Heart left ventricle (tissue), 16 donors: ENCODE measurements at regions not wholly inside any gene's neighbourhood (a gene's known extent, or its start where the extent isn't known, plus 50 kb on each side); places are given as distances from the start of the nearest gene placed in this dataset.
"Not testable (repeated sequence)": the region's sequence is repeated elsewhere in the genome, so short reads cannot be mapped to it uniquely, and the experiment has no call there.

Source experiments
- ATAC-seq, 4 donors: fragments of 200-7000 bp; cut with Tn5 transposase; one replicate each; pipeline ENCODE4 v1.9.1; 2020 to 2022; ENCODE audit warnings: moderate library complexity in 4 of 4, mild to moderate bottlenecking in 3 of 4, moderate number of reproducible peaks in 1 of 4
- DNase-seq, 5 donors: peaks; one replicate each; pipeline ENCODE4 v3.0.0-alpha.2; 2020
- H3K27ac ChIP-seq, 12 donors: fragments of 200-600 bp; sonication (generic) in 4 of 12; one replicate each; pipeline versions ENCODE4 v1.5.0 to v1.8.0; 2016 to 2022; ENCODE audit warnings: mild to moderate bottlenecking in 2 of 12
- H3K27me3 ChIP-seq, 9 donors: fragments of 200-600 bp; sonication (generic) in 2 of 9; one replicate each; pipeline versions ENCODE4 v1.5.1 to v1.8.0; 2016 to 2022; ENCODE audit warnings: mild to moderate bottlenecking in 3 of 9
- H3K36me3 ChIP-seq, 9 donors: fragments of 200-600 bp; sonication (generic) in 2 of 9; one replicate each; pipeline versions ENCODE4 v1.5.0 to v1.8.0; 2018 to 2022; ENCODE audit warnings: mild to moderate bottlenecking in 2 of 9
- H3K4me1 ChIP-seq, 12 donors: fragments of 200-600 bp; sonication (generic) in 4 of 12; one replicate each; pipeline versions ENCODE4 v1.5.0 to v1.8.0; 2016 to 2022; ENCODE audit warnings: mild to moderate bottlenecking in 3 of 12
- H3K4me3 ChIP-seq, 12 donors: fragments of 200-600 bp; sonication (generic) in 4 of 12; one replicate each; pipeline versions ENCODE4 v1.5.0 to v1.8.0; 2017 to 2022; ENCODE audit warnings: mild to moderate bottlenecking in 9 of 12, moderate library complexity in 4 of 12
- H3K9me3 ChIP-seq, 12 donors: fragments of 200-600 bp; sonication (generic) in 4 of 12; one replicate each; pipeline versions ENCODE4 v1.5.0 to v1.8.0; 2016 to 2022; ENCODE audit warnings: mild to moderate bottlenecking in 1 of 12
- POLR2A ChIP-seq, 2 donors: fragments of 450-650 bp; IDR thresholded peaks; one replicate each; pipeline ENCODE4 v1.6.1; 2017; ENCODE audit warnings: antibody characterized with exemption in 2 of 2, mild to moderate bottlenecking in 2 of 2, moderate library complexity in 2 of 2
- WGBS, 4 donors: extraction: QIAGEN DNeasy Blood & Tissue Kit in 2 of 4; methylation state at CpG; one replicate each; pipeline versions ENCODE4 v1.1.5 to v1.1.7; 2013 to 2018; 5-methylcytosine and 5-hydroxymethylcytosine counted together
- intact Hi-C, 10 donors: fragments of 100-400 bp; cut with DNase I; formaldehyde crosslinking; loops; one replicate each; pipeline versions ENCODE4 v1.11.1 to v1.14.2; 2022
- TF ChIP-seq, protein P1 (sequence below), 12 donors: fragments of 200-600 bp; sonication (generic) in 4 of 12; IDR thresholded peaks; one replicate each; pipeline versions ENCODE4 v1.5.0 to v1.8.0; 2018 to 2022; ENCODE audit warnings: antibody characterized with exemption in 12 of 12, mild to moderate bottlenecking in 5 of 12
- donor health status: ischemic (EF 13 %, LVEDD 7.1; RV severe dilation, severe dysfunction).
- donor health status: healthy with polysubstance abuse.
- donor health status: DM: no; HTN: yes; CAD: no.
- donor health status: DM: no; HTN: no; CAD: no.
- donor health status: ischemic (EF 25% LVEDD 6.9; RV normal size, moderate dysfunction).
- donor health status: ischemic (EF 25% LVEDD 5.7; RV mildly dilated, moderate dysfunction).
- donor health status: healthy.
- donor health status: DM: yes; HTN: yes; CAD: no.
- donor health status: ischemic (EF 35%, LVEDD 5.7; RV mildly dilated, moderate dysfunction).
- donor health status: nonischemic (EF 11% LVEDD 7.7; RV severe dilation, severe dysfunction).
- donor health status: DM: yes; HTN: yes; CAD: no.
- donor health status: PGD.
- donor health status: ischemic (EF 29% LVEDD 5.4; RV normal size, mild dysfunction).
- donor health status: nonischemic (EF 23%, LVEDD 6.1; RV moderate dilation, normal function).

DNA sequence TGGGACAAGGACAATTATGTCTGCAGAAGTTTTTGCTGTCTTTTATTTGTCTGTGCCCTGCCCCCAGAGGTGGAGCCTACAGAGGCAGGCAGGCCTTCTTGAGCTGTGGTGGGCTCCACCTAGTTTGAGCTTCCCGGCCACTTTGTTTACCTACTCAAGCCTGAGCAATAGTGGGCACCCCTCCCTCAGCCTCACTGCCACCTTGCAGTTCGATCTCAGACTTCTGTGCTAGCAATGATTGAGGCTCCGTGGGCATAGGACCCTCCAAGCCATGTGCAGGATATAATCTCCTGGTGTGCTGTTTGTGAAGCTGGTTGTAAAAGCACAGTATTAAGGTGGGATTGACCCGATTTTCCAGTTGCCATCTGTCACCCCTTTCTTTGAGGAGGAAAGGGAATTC, 3933.4 kb upstream of the OR11H1 start:
- H3K27ac ChIP-seq, H3K4me1 ChIP-seq, intact Hi-C loops, H3K4me3 ChIP-seq, ATAC-seq, H3K27me3 ChIP-seq, H3K36me3 ChIP-seq, DNase-seq: not testable (repeated sequence)
- 45 to 56% (median 54%) methylated on average over 4 of the region's 4 CpGs for WGBS, 4 donors
- peaks cover 0 to 68% (median 21%) of the 10 kb centered on the region in 12 donors for H3K9me3 ChIP-seq

DNA sequence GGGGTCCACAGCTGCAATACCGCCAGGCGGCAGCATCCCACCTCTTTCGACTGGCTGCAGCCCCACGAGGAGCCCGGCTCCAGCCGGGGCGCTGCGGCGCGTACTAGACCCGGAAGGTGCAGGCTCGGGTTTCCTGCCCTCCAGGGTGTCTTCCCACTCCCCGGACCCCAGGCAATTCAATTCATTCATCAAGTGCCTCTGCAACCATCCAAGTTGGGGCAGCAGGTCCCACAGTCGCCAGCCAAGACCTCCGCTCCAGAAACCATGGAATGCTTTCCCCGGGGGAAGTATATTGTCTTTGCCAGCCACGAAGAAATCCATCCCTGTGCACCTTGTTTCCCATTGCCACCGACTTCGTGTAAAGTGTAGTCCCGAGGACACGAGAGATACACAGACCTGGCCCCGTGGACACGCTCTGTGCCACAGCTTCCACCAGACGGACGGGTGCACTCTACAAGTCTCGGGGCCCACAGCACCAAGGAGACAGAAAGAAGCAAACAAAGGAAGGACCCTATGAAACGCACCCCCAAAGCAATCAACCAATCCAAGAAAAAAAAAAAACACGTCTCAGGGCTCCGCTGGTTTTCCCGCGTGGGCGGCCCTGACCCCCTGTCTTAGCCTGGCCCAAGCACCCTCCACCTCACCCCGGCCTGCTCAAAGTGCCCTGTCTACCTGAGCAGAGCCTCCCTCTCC, 3930.2 kb upstream of the OR11H1 start:
- intact Hi-C loops, H3K4me3 ChIP-seq, H3K27me3 ChIP-seq, ATAC-seq, H3K36me3 ChIP-seq, H3K4me1 ChIP-seq, H3K27ac ChIP-seq, DNase-seq: not testable (repeated sequence)
- WGBS, 4 donors: 78 to 86% (median 80%) methylated on average over 33 of the region's 33 CpGs
- peaks cover 0 to 49% (median 14%) of the 10 kb centered on the region in 12 donors for H3K9me3 ChIP-seq

DNA sequence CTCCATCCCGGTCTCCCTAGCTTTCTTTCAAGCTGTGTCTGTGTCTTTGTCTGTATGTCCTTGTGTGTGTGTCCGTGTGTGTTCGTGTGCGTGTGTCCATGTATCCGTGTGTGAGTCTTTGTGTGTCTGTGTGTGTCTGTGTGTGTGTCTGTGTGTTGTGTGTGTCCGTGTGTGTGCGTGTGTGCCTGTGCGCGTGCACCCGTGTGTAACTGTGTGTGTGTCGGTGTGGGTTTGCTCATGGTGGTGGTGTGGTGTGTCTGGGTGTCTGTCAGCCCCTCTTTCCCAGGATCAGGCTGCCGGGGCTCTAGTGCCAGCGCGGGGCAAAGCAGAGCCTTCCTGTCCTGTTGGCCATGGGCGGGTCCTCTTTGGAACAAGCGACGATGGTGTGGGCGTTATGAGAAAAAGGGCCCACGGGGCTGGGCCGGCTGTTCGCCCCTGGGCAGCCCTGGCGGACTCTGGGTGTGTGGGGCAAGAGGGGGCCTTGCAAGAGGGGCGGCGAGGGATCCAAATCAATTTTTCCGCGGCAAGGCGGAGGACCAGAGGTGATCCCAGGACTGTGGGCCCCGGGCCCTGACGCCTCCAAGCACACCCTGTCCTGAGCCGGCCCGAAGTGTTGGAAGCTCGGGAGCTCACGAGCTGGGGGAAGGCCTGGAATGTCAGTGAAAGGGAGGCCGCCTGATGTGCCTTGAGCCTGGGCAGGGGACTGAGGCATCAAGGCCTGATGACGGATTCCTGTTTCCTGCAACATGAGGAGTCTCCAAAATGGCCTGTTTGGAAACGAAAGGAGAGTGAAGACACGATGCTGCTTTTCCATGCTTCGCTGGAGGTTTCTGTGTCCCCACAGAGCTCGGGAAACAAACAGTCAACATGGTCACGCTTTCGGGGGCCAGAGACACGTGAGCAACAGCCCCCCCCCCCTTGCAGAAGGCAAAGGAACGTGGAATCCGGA, 3929.2 kb upstream of the OR11H1 start:
- Histone ChIP-seq H3K27ac (no peak overlapping the region), H3K9me3 (peaks cover 0 to 47% (median 10%) of the 10 kb centered on the region in 12 donors), H3K27me3 (no peaks in the 10 kb centered on the region), H3K36me3 (no peaks in the 10 kb centered on the region), H3K4me1 (no peaks in the 10 kb centered on the region), H3K4me3 (no peak overlapping the region)
- TF ChIP-seq, protein P1, sequence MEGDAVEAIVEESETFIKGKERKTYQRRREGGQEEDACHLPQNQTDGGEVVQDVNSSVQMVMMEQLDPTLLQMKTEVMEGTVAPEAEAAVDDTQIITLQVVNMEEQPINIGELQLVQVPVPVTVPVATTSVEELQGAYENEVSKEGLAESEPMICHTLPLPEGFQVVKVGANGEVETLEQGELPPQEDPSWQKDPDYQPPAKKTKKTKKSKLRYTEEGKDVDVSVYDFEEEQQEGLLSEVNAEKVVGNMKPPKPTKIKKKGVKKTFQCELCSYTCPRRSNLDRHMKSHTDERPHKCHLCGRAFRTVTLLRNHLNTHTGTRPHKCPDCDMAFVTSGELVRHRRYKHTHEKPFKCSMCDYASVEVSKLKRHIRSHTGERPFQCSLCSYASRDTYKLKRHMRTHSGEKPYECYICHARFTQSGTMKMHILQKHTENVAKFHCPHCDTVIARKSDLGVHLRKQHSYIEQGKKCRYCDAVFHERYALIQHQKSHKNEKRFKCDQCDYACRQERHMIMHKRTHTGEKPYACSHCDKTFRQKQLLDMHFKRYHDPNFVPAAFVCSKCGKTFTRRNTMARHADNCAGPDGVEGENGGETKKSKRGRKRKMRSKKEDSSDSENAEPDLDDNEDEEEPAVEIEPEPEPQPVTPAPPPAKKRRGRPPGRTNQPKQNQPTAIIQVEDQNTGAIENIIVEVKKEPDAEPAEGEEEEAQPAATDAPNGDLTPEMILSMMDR (IDR thresholded peaks at IDR 0.05): no peak
- no peak for TF ChIP-seq POLR2A (IDR thresholded peaks at IDR 0.05)
- DNase-seq (no peak), ATAC-seq (no peak)
- intact Hi-C loops: no loop called here
- 84 to 86% (median 85%) methylated on average over 44 of the region's 44 CpGs for WGBS, 4 donors

DNA sequence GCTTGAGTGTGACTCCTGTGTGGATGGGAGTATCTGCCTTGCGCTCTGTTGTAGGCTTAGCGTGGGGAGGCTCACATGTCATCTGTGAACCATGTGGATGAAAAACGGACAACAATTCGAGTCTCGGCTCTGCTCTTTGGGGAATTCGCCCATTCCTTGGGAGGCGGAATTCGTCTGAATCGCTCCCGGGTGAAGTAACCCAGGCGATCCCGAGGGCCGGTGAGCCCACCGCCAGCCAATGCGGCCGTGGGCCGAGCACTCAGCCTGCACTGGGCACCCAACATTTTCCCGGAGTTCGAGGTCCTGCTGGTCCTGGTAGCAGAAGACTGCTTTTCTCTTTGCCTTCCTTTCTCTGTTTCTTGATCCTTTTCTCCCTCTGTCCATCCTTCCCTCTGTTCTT, 3928.5 kb upstream of the OR11H1 start:
- H3K27me3 ChIP-seq, DNase-seq, ATAC-seq, H3K4me1 ChIP-seq, H3K36me3 ChIP-seq, H3K4me3 ChIP-seq, H3K27ac ChIP-seq, intact Hi-C loops: not testable (repeated sequence)
- 88 to 90% (median 89%) methylated on average over 14 to 19 of the region's 19 CpGs for WGBS, 4 donors
- peaks cover 0 to 40% (median 9%) of the 10 kb centered on the region in 12 donors for H3K9me3 ChIP-seq

DNA sequence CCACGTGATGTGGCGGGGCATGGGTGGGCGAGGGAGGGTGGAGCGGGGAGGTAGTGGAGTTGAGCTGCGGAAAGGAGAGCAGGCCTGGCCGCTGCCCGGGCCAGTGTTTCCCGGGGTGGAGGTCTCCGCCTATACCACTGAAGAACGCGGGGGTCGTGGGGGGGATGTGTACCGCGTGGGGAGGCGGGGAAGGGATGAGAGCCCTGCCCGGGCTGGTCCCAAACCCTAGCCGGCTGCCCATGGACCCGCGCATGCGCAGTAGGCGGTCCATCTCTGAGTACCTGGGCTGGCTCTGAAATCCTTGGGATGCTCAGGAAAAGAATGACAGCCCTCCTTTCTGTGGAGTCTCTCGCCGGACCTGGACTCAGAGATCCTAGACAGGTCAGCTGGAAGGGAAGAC, 3927.8 kb upstream of the OR11H1 start:
- H3K36me3 ChIP-seq, H3K27ac ChIP-seq, H3K4me1 ChIP-seq, DNase-seq, intact Hi-C loops, H3K4me3 ChIP-seq, H3K27me3 ChIP-seq: not testable (repeated sequence)
- ATAC-seq: peak in 1 of 4 donors; percentile 27
- WGBS, 4 donors: 83 to 86% (median 84%) methylated on average over 23 of the region's 23 CpGs
- peaks cover 0 to 33% (median 6%) of the 10 kb centered on the region in 12 donors for H3K9me3 ChIP-seq

DNA sequence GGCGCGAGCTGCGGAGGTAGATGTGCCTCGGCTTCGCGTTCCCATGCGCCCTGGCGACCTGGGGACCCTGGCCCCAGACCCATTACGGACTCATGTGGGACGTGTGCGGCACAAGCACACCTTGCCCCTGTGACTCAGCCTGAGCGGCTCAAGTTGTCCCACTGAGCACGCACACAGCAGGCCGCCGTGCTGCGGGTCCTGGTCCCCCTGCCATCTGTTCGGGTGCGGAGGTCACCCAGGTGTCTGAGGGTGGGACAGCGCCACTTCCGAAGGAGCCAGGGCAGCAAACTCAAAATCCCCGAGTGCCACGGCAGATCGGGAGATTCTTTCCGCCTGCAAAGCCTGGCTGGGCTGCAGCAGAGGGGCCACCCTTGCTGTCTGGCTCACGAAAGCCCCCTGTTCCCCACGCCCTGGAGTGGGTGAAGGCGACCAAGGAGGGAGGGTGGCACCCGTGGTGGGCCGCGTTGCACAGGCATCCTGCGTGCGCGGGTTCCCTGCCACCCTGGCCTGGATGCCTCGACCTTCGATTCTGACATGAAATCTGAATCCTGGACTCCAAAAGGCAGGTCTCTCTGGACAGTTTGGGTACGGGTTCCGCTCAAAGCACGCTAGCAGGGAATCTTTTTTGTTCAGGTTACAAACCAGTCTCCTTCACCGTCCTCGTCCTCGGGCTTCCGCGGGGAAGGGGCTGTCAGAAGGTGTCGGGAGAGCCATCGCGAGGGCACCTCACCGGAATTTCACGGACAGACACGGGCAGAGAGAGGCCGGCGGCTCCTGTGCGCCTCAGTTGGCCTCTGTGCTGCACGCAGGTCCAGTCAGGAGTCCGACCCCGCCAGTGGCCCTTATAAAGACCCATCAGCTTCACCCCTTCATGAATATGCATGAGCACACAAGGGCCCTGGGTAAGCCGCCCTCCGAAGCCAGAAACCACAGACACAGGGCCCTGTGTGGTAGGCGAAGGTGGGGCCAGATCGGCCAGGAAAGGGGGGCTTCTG, 3926.8 kb upstream of the OR11H1 start:
- H3K36me3 ChIP-seq, intact Hi-C loops, DNase-seq, H3K4me1 ChIP-seq, H3K27me3 ChIP-seq, H3K4me3 ChIP-seq, H3K27ac ChIP-seq, ATAC-seq: not testable (repeated sequence)
- 80 to 83% (median 81%) methylated on average over 53 to 59 of the region's 59 CpGs for WGBS, 4 donors
- peaks cover 0 to 34% (median 12%) of the 10 kb centered on the region in 12 donors for H3K9me3 ChIP-seq

DNA sequence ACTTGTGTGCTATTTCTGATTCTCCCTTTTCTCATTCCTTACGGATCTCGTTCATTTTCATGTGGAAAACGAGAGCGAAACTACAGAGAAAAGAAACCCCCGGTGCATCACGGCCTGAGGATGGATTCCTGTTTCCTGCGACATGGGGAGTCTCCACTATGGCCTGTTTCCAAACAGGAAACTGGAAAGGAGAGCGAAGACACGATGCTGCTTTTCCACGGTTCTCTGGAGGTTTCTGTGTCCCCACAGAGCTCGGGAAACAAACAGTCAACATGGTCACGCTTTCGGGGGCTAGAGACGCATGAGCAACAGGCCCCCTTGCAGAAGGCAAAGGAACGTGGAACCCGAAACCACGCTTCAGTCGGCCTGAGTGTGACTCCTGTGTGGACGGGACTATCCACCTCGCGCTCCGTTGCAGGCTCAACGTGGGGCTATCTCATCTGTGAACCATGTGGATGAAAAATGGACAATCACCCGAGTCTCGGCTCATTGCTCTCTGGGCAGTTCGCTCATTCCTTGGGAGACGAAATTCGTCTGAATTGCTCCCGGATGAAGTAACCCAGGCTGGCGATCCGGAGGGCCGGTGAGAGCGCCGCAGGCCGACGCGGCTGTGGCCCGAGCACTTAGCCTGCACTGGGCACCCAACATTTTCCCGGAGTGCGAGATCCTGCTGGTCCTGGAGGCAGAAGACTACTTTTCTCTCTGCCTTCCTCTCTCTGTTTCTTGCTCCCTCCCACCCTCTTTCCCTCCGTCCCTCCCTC, 3923.2 kb upstream of the OR11H1 start:
- WGBS, 4 donors: 65 to 74% (median 68%) methylated on average over 41 of the region's 41 CpGs
- not testable (repeated sequence) for H3K36me3 ChIP-seq

More for the DNA sequence above, 3923.2 kb upstream of the OR11H1 start:
- peak in 1 of 5 donors; percentile 56 for DNase-seq
- ATAC-seq, H3K4me3 ChIP-seq, intact Hi-C loops, H3K4me1 ChIP-seq, H3K27me3 ChIP-seq, H3K27ac ChIP-seq: not testable (repeated sequence)
- H3K9me3 ChIP-seq: peaks cover 0 to 48% (median 24%) of the 10 kb centered on the region in 12 donors
